GM03348 (cell line): ENCODE measurements at regions not wholly inside any gene's neighbourhood (a gene's known extent, or its start where the extent isn't known, plus 50 kb on each side); places are given as distances from the start of the nearest gene placed in this dataset.

Experiments used
- DNase-seq: peaks from one replicate; pipeline ENCODE4 v3.0.0; 2012; ENCODE audit warnings: low spot score

- no peak for DNase-seq
Measured at GRCh38 chr2:8399731-8400130, 282.1 kb upstream of the ID2 start.

- no peak for DNase-seq
Measured at GRCh38 chr2:8400196-8400595, 281.7 kb upstream of the ID2 start.

DNA sequence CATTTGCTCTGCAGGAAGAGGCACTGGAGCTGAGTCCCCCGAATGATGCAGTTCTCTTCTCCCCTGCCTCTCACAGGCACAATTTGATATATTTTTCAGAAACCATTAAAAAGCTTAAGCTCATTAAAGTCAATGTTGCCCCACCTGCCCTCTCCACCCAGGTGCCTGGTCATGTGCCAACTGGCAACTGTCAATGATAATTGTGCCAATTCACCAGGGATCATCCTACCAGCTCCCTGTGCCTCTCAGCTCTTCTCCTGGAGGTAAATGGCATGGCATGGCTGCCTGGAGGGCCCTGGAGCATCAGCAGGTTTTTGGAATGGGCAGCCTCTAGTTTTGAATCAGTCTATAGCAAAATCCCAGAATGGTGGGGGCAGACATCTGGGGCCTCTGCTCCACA lies 279.6 kb upstream of the ID2 start:
- no peak for DNase-seq

- DNase-seq, result no peak
Measured at GRCh38 chr2:8403876-8404275, 278.0 kb upstream of the ID2 start.

GRCh38 chr2:8405334-8405733 lies 276.5 kb upstream of the ID2 start:
- no peak for DNase-seq

DNA sequence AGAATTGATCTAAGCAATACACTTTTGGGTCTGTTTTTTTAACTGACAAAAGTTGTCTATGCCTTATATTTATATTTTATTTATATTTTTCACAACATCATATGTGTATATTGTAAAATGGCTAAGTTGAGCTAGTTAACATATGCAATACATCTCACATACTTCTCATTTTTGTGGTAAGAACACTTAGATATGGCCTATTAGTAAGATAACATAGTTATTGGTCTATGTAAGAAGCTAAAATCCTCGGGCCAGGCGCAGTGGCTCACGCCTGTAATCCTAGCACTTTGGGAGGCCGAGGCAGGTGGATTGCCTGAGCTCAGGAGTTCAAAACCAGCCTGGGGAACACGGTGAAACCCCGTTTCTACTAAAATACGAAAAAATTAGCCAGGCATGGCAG lies 275.6 kb upstream of the ID2 start:
- DNase-seq, result no peak

DNA sequence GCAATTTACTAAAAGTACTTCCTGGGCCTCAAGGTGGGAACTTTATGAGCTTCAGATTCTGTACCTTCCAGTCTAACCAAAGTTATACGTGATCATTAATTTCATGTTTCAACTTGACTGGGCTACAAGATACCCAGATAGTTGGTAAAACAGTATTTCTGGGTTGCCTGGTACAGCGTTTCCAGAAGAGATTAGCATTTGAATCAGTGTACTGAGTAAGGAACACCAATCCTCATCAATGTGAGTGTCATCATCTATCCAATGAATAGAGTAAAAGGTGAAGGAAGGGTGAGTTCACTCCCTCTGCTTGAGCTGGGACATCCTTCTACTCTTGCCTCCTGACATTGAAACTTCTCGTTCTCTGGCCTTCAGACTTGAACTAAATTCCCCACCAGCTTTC lies 274.5 kb upstream of the ID2 start:
- no peak for DNase-seq

DNA sequence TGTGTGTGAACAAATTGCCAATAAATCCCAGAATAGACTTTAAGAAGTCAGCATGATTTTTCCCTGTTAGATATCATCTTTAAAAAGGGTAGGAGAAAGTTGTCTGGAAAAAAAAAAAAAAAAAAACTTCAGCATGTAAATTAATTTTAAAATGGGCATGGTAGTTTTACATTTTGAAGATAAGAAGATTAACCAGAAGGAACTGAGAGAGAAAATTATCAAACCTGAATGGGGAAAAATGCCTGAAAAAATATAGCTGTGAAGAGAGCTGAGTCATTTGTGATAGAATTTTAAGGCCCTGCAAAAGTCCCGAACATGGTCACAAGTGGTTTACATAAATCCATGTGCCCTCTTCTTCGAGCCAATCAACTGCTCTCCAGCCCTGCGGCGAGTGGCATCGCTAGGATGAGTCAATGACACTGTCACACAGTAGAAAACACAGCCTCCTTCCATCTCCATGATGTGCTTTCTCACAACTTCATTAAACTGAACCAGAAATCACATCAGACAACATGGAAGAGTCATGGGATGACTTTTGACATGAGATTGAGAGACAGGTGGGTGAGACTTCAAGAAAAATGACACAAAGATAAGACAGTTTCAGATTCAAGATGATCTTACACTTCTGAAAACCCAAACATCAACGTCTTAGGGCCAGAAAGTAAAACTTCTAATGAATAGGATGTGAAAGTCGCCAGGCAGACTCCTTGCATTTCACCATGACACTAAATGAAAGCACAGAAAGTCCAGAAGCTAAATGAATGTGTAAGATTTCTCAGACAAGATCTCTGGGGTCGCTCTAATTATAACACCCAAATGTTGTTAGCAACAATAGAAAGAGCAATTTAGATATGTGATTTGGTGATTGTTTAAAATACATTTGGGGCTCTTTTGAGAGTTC lies 273.0 kb upstream of the ID2 start:
- DNase-seq, result no peak

- no peak for DNase-seq
Measured at GRCh38 chr2:8409461-8410260, 272.2 kb upstream of the ID2 start.

DNA sequence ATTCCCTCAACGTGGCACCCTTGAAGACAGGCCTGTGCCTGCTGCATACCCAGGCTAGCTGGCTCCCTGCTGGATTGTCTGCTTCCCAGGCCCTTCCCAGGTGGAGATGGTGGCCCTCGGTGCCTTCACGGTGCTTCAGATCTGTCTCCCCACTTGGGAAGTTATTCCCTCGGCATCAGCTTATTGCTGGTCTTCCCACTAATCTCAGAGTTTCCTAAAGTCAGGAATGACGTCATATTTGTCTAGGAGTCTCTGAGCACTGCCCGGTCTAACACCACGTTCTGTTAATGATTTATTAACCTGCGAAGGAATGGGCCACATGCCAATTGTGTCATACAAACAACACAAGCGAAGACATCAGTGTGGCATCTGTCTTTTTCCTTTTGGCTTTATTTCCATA lies 269.8 kb upstream of the ID2 start:
- no peak for DNase-seq

DNA sequence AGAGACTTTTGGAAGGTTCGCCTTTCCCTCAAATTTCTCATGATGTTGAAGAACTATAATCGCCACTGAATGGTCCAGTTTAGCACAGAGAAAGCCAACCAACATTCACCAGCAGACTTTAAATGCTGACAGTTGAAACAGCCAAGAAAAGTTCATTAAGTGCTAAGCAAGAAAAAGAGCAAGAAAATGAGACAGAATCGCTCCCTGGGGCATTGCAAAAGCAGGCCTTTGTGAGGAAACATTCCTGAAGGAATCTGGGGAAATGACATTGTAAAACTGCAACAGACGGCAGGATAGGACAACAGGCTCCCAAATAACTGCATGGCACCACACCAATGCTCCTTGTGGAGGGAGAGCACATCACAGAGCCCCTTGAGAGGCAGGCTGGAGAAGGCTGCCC lies 269.3 kb upstream of the ID2 start:
- peak; percentile 77 for DNase-seq

DNA sequence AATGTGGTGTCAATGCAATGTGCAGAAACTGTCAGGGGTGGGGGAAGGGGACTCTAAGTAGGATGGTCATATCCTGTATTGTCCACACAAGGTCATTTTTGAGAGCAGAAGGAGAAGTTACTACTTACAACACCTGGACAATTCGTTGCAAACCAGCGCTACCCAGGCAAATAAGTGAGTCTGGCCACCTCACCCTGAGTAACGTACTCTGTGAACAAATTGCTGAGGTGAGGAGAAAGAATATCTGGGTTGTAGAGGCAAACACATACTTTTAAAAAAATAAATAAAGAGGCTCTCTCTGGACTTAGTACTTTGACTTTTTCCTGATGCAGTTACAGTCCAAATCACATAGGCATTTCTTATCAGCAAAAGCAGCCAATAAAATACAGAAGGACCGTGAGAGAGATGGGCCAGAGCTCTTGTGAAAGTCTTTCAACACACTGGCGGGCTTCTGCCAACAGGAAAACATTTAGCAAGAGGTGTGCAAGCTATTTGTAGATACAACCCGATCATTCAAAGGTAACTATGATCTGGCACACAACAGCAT lies 268.2 kb upstream of the ID2 start:
- no peak for DNase-seq

- DNase-seq, result no peak
Measured at GRCh38 chr2:8414946-8415879, 266.6 kb upstream of the ID2 start.

GRCh38 chr2:8416001-8416571 lies 265.8 kb upstream of the ID2 start:
- DNase-seq, result no peak

DNA sequence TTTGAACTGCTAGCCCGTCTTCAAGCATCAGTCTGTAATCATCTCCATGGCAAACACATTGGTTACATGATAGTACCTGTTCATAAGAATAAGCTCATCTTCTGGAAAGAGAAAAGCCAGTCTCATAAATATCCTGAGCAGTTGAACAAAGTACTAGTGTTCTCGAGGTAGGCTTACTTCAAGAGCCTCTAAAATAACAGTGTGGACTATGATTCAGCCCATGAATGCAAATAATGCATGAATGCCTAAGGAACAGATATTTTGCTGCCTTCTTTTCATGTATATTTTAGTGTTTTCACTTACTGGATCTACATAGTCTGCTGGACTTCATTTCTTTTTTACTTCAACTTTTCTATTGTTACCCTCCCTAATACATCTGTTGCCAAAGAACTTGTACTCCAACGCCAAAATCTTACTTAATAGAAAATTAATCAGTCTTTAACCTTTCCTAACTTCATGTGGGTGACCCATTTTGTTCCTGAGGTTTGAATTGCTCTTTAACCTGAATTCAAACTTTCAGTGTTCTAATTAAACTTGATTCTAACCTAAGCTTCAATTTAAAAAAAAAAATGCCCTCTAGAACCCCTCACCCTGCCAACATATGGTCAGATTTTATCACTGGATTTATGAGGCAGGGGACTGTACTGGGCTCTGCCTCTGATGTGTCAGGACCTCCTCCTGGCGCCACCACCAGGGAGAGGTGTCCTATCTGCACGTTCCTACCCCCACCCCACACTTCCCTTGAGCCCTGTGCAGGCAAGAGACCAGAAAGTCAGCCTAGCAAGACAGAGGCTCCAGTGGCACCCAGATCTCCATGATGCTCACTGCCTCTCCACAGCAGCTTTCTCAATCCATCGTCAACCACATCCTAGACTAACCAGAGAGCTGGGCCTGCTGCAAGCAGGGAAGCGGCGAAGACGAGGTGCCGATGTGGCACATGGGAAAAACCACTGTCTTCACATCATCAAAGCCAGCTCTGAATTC lies 264.7 kb upstream of the ID2 start:
- no peak for DNase-seq

DNA sequence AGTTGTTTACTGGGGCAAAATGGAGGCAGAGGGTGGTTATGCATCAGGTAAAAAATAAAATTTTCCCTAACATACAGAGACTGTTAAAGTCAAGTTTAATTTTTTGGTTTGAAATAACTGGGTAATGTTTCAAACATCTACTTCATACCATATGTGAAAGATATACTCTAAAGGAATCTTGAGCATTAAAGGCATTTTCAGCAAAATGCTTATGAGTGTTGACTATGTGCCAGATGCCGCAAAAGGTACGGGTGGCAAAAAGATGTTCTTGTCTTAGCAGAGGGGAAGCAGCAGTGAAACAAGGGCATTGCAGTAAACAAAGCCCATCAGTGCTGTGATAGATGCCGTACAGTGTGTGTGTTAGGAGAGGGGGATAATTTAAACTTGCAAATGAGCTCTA lies 263.1 kb upstream of the ID2 start:
- no peak for DNase-seq

DNA sequence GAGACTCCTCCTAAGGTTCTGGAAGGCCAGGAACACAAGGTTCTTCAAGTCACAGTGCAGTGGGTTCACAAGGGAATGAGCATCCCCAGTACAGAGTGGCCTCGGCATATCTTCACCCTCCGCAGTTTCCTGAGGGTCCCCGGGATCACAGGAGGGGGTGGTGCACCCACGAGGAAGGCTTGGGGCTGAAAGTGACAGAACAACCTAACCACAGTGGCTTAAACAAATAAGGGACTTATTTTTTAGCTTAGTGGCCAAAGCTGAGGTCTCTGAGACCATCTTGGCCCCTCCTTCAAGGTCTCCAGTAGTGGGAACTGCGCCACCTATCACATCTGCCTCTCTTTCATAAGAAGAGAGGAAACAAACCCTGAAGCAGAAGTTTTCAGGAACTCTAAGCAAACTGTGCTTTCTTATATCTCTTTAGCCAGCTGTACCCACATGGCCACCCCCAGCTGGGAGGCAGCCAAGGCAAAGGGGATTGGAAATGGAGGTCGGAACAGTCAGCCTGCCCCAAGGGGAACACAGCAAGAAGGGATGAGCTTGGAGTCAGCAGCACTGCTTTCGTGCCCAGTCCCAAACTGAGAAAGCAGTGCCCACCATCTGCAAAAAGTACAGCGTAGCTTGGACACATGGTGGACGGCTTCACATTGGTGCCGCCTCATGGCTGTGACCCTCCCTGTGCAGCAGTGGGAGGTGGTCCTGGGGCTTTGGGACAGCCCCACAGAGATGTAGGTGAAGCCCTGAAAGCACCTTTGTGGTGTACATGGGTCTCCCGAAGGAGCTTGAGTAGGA lies 260.0 kb upstream of the ID2 start:
- no peak for DNase-seq

DNA sequence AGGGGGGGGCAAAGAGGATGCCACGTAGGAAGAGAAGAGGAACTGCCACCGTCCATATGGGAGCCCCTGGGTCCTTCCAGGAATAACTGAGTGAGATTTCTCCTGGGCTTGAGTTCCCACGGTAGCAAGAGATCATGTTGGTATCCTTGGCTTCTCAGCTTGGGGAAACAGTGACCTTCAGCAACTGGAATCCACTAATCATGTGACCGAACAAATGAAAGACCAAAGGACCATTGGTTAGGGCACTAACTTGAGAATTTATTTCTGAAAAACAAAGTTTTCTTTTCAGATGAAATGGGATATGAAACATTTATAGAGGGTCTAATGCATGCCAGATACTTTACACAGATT lies 259.4 kb upstream of the ID2 start:
- DNase-seq, result no peak

DNA sequence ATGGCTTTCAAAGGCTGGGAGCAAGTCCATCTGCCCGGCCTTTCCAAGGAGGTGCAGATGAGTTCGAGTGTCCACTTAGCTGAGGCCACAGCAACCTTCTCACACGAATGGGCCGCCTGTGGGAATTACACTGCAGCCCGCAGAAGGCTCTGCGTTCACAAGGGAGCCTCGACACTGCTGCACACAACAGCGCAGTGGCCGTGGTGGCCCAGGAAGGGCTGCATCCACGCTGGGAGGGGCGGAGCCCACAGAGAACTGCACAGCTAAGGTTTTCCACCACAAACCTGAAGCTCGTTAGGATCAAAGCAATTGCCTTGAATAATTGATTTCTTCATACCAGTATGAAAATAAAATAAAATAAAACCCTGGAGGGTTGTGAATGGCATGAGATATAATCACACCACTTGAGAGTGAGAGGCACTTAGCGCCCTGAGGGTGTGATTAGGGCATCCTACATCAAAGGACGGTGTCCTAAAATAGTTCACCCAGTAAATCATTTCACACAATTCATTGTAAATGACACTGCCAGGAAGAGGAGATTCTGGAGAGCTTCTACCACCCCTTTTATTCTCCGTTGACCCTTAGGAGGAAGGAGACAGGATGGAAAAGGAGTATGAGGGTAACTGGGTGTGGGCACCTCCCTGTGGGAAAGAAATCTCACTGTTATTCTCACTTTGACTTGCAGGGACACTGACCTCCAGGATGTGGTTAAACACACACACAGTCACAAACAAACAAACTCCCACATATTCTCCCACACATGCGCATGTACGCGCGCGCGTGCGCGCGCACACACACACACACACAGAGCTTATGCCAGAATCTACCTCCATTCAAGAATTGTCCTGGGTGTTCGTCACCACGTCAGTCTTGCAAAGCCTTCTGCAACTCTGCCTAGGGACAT lies 256.6 kb upstream of the ID2 start:
- DNase-seq, result no peak
